GM12872 (cell line): ENCODE measurements at regions not wholly inside any gene's neighbourhood (a gene's known extent, or its start where the extent isn't known, plus 50 kb on each side); places are given as distances from the start of the nearest gene placed in this dataset.

Source experiments
- CTCF ChIP-seq: IDR thresholded peaks from 3 replicates; pipeline ENCODE4 v1.5.1; 2011; ENCODE audit warnings: low read depth, mild to moderate bottlenecking, low read length, moderate library complexity; ENCODE audit not compliant: insufficient read depth

DNA sequence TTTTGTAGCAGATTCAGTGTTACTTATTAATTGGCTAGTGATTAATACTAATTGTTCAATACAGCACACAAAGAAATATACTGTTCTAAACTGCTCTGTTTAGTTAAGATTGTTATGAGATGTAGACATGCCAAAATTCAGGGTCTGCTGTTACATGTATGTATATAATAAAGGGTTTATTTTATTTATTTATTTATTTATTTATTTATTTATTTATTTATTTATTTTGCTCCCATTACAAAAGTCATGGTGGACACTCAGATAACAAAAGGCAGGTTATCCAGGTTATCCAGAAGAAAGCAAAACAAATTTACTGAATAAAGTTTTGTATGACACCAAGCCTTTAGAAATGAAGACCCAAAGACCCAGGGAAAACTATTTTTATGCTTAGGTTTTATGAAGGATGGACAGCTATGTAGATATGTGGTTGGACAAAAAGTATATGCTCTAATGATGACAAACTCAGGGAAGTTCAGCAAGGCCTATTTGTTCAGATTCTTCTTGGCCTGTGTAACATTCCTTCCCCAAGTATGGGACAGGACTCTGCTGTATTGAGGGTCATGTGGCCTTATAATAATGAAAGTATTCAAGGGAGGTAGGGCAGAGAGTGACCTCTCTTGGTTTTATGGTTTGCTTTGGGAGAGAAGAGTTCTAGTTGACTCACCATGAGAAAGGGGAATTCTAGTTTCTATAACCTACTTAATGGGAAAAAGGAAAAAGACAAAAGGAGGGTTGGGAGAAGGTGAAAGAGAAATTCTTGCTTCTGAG, 1056.8 kb downstream of the ROBO2 start:
- TF ChIP-seq CTCF = no peak

DNA sequence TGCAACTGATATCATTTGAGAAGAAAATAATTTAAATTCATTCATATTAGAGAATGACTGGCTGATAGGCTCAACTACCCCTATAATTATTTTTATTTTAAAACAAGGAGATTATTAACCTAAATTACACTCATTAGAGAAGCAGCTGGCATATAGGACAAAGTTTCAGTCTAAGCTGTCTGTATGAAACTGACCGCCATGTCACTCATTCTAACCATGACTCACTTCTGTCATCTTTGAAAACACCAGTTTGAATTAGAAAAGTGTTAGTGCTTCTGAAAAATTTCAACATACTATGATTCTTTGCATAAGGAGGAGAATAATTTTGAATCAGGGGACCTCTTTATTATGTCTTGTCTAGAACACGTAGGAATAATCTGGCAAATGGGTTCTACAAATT, 1058.5 kb downstream of the ROBO2 start:
- TF ChIP-seq CTCF = no peak

DNA sequence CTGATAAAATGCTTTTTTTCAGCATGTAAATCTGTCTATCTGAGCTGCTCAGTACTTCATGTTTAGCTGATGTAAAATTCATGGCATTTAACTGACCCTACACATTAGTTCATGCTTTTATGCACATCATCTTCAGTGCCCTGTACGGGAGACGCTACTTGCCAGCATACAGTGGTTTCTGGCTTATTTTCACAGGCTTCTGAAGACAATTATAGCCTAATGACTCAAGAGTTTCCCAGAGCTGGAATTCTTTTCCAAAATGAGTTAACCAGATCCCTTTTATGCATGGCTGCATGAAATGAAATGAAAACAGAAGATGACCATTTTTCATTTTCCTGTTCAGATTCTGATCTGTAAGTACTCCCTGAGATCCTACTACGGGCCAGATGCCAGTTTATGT, 1061.5 kb downstream of the ROBO2 start:
- no peak for TF ChIP-seq CTCF

- no peak for TF ChIP-seq CTCF
Observed at GRCh38 chr3:78112291-78113010, 1072.6 kb downstream of the ROBO2 start.

DNA sequence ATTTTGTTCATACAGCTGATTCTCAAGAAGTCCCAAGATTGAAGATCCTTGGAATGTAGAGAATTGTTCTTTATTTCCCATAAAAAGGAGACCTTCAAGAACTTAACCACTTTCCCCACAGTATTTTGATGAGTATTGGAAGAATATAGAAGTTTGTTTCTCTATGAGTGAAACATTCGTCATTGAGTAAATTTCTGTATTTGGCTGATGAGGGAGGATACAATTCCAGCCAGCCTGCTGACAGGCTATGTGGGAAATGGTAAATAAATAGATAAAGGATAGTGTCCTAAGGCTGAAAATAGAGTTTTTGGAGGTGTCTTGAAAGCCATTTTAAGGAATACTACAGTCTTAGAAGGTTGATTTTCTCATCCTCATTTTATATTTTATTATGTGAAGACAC, 1076.1 kb downstream of the ROBO2 start:
- TF ChIP-seq CTCF = no peak

GRCh38 chr3:78116874-78117273, 1077.0 kb downstream of the ROBO2 start:
- no peak for TF ChIP-seq CTCF

- no peak for TF ChIP-seq CTCF
Observed at GRCh38 chr3:78123058-78123457, 1083.2 kb downstream of the ROBO2 start.
